ENCODE measurements at regions not wholly inside any gene's neighbourhood (a gene's known extent, or its start where the extent isn't known, plus 50 kb on each side); places are given as distances from the start of the nearest gene placed in this dataset.

GRCh38 chr18:64972545-64972944, 778.3 kb upstream of the CDH7 start:
- no peak for TF ChIP-seq RNF2 (IDR thresholded peaks at IDR 0.05; ENCODE audit: borderline replicate concordance, low read depth)
- TF ChIP-seq CTCF (IDR thresholded peaks at IDR 0.05) = no peak
- TF ChIP-seq REST (IDR thresholded peaks at IDR 0.05) = no peak
- no peak for TF ChIP-seq POLR2A (IDR thresholded peaks at IDR 0.05; ENCODE audit: low read length)
- no peak for TF ChIP-seq FOSL2 (IDR thresholded peaks at IDR 0.05)
- no peak for TF ChIP-seq FOSL2 (CRISPR knock-in tag; IDR thresholded peaks at IDR 0.05)
- no peak for TF ChIP-seq MAX (IDR thresholded peaks at IDR 0.05)
- no peak for TF ChIP-seq EP300 (IDR thresholded peaks at IDR 0.05)
